GM21717 (cell line): ENCODE measurements at regions not wholly inside any gene's neighbourhood (a gene's known extent, or its start where the extent isn't known, plus 50 kb on each side); places are given as distances from the start of the nearest gene placed in this dataset.
"Not testable (repeated sequence)": the region's sequence is repeated elsewhere in the genome, so short reads cannot be mapped to it uniquely, and the experiment has no call there.

Source experiments
- ATAC-seq: cut with Tn5 transposase; IDR thresholded peaks from one replicate; pipeline ENCODE4 v1.9.1; 2021; ENCODE audit warnings: mild to moderate bottlenecking, moderate library complexity; ENCODE audit not compliant: unreplicated experiment

- ATAC-seq: not testable (repeated sequence)
Observed at GRCh38 chr14:105600195-105600938, 74.0 kb downstream of the TMEM121 start.

DNA sequence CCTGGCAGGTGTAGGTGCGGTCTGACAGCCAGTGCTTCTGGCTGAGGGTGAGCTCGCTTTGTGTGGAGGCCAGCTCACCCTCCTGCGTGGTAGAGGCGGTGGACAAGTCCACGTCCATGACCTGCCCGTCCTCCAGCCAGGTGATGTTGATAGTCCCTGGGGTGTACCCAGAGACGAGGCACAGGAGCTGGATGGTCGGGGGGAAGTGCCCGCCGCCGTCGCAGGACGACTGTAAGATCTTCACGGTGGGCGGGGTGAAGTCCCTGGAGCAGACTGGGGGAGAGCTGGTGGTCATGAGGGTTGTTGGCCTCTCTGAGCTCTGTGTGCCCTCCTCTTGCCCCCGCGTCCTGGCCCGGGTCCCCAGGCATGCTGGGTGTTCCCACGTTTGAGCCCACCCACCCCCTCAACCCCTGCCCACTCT is 74.6 kb downstream of the TMEM121 start:
- no peak for ATAC-seq

DNA sequence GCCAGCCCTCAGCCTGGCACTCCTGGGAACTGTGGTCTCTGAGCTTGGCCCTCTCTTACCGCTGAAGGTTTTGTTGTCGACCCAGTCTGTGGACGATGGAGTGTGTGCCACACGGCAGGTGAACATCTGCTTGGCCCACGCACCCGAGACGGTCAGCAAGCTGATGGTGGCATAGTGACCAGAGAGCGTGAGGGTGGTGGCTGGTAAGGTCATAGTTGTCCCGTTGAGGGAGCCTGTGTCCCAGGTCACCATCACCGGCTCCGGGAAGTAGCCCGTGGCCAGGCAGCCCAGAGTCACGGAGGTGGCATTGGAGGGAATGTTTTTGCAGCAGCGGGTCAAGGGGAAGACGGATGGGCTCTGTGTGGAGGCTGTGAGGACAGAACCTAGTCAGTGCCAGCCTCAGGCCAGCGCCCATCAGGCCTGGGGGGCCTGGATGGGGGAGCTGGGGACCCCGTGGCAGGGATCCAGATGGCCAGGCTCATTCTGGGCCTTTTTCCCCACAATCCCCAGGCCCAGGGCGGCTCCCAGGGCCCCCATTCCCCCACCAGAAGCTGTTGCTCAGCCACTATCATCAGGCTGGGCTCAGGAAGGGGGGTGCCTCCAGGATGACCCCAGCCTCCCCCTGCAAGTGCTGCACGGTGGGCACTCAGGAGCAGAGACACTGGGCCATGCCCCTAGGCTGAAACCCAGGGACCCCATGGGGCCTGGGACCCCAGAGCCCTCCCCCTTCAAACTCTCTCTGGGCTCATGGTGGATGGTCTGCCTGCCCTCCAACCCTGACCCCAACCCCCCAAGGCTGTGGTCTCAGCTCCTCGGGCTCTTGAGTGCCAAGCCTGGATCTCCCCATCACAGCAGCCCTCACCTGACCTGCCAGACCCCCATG is 75.2 kb downstream of the TMEM121 start:
- ATAC-seq: no peak

DNA sequence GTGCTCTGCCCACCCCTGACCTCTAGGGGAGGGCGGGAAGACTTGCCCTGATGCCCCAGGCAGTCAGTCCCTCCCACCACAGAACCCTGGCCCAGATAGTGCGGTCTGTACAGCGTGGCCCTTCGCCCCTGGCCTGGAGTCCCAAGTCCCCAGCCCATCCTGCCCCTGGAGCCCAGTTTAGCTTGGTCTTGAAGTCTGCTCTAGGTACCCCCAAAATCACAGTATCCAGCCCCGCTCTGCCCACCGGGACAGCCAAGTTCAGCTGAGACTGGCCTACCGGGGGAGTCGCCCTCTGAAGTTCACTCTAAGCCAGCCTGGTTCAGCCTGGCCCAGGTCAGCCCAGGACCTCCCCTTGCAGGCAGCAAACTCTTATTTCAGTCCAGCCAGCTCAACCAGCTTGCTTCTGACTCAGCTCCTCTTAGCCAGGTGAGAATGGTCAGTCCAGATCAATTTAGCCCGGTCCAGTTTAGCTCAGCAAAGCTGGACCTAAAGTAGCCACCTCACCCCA is 75.9 kb downstream of the TMEM121 start:
- ATAC-seq: no peak

- no peak for ATAC-seq
Observed at GRCh38 chr14:105602799-105603793, 76.7 kb downstream of the TMEM121 start.

- not testable (repeated sequence) for ATAC-seq
Observed at GRCh38 chr14:105604531-105605463, 78.4 kb downstream of the TMEM121 start.

GRCh38 chr14:105605464-105606304 is 79.3 kb downstream of the TMEM121 start:
- ATAC-seq: no peak

DNA sequence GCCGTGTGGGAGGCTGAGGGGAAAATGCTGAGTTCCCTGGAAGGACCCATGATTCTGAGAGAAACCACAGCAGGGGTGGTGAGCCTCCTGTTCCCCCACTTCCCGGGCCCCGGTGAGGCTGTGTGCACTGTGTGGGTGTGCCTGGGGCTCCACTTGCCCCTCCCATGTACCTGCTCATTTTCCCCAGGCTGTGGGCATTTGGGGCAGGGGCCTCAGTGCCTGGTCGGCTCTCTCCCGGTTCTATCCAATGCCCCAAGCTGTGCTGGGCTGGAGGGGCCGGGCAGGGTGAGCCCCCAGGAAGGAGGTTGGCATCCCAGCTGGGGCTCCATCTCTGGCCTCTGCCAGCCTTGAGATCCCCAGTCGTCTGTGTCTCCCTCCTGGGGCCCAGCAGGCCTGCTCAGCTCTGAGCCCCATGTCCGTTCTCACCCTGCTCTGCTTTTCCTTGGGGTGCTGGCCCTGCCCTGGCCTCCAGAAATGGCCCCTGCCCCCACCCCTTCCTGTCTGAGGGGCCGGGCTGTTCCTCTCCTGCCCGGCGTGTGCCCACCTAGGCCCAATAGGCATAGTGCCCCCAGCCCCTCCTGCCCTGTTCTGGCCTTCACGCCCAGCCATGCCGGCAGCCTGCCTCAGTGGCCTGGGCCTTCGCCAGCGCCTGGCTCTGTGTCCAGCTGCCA is 80.1 kb downstream of the TMEM121 start:
- not testable (repeated sequence) for ATAC-seq

- not testable (repeated sequence) for ATAC-seq
Observed at GRCh38 chr14:105607025-105607424, 80.6 kb downstream of the TMEM121 start.

DNA sequence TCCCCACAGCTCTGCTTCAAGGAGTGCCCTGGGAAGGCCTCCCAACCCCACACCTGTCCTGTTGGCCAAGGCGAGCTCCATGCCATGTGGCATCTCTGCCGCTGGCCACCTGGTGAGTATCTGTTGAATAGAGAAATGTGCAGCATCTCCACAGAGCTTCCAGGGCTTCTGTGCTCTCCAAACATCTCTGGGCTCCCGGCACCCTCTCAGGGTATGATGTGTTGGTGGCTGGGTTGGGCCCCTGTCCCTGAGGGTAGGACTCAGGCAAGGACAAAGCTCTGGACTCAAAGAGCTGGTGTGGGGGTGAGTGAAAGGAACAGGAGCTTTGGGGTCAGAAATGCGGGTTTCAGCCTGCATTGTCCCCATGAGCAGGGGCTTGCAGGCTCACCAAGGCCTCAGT is 88.6 kb downstream of the TMEM121 start:
- not testable (repeated sequence) for ATAC-seq

DNA sequence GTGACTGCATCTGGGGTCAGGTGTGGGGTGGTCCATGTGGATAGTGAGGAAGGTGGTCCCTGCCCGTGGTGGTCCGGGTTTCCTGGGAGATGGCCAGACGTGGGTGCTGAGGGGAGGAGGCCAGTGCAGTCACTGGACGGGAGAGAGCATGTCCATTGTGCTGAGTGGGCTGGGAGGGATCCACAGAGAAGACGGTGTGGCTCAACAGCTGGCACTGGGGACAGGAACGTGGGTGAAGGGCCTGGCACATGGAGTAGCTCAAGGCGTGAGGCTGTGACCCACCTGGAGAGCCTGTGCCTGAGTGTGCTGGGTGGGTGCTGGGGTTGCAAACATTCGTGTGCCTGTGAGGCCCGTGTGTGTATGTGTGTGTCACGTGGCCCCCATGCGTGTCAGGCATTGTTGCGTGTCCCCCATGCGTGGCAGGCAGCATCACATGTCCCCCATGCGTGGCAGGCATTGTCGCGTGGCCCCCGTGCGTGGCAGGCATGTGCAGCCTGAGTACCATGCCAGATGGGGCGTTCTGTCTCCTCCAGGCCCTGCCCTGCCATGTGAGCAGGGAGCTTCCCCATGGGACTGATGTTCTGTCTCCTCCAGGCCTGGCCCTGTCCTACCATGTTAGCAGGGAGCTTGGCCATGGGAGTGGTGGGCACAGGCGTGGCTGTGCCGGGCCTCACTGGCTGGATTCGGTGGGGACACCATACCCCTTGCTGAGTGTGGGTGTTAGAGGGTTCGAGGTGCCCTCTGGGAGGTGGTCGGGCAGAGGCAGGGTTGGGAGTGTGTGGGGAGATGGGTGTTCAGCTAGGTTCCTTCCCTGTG is 89.8 kb downstream of the TMEM121 start:
- ATAC-seq: not testable (repeated sequence)

DNA sequence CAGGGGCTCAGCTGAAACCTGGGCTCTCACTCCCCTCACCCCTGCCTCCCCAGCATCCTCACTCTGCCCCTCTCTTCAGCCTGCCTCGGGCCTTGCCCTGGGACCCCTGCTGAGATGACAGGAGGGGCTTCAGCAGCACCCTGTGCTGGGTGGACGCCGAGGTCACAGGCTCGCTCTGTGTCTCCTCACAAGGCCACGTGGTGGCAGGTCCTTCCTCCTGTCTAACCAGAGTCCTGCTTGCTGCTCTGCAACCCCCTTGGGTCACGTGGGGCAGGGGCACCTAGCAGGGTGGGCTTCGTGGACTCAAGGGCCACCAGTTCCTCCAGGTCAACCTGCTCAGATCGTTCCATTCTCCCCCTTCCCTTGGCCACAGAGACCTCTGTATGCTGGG is 90.4 kb downstream of the TMEM121 start:
- no peak for ATAC-seq

- ATAC-seq: no peak
Observed at GRCh38 chr14:105617201-105617777, 90.9 kb downstream of the TMEM121 start.

DNA sequence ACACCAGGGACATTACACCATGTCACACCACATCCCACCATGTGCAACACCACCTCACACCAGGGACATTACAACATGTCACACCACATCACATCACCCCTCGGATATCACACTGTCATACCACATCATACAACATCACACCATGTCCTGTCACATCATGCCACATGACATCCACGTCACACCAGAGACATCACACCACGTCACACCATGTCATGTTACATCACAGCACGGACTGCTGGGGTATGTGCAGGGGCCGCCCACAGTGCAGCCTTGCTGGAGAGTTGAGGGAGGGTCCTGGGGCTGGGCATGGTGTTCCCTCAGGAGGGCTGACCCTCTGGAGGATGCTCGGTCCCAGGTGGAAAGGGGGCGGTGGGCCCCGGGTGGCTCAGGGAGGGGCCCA is 91.4 kb downstream of the TMEM121 start:
- ATAC-seq: not testable (repeated sequence)

DNA sequence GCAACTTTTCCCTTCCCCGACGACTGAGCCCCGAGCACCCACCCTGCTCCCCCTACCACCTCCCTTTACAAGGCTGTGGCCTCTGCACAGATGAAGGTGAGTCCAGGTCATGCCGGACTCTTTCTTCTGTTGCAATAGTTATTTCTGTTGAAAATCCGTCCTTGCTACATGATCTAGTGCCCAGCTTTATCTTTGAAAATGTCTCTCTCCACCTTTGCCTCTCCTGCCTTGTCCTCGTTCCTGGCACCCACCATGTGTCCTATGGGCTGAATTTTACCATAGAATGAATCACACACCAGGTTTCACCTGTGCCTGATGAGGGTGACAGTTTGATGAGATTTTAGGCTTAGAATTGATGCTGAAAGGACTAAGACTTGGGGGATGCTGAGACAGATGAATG is 92.9 kb downstream of the TMEM121 start:
- not testable (repeated sequence) for ATAC-seq

DNA sequence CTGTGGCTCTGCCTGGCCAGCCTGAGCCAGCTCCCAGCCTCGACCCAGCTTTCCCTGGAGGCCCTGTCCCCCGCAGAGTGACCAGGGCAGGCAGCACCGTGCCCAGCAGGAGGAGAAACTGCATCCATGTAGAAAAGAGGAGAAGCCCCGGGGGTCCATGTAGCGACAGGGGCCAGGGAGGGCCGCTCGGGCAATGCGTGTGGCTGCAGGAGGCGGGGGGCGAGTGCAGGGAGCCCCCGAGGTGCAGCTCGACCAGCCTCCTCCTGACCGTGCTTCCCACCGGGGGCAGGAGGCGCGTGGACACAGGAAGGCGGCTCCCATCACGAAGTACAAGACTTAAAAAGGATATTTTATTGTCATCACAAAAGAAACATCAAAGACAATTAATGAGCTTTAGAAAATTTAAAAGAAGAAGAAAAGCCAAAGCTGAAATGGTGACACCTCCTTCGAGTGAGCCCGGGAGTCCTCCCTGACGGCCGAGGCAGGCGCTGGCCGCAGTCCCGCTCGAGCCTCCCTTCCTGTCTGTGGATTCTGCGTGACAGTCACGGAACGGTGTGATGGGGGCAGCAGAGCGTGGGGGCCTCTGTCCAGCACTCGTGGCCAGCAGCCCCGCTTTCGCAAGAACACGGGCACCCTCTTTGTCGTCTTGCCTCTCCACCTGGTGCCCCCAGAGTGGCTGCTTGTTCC is 93.9 kb downstream of the TMEM121 start:
- ATAC-seq: not testable (repeated sequence)
